Limb (tissue), 2 donors: ENCODE measurements at regions not wholly inside any gene's neighbourhood (a gene's known extent, or its start where the extent isn't known, plus 50 kb on each side); places are given as distances from the start of the nearest gene placed in this dataset.
"Not testable (repeated sequence)": the region's sequence is repeated elsewhere in the genome, so short reads cannot be mapped to it uniquely, and the experiment has no call there.

ENCODE experiments used
- DNase-seq, 2 donors: peaks; one replicate each; pipeline ENCODE4 v3.0.0-alpha.2; 2016; ENCODE audit errors: extremely low spot score in 2 of 2

- no peak for DNase-seq
Observed at GRCh38 chr7:96827701-96828100, 118.1 kb upstream of the SEM1 start.

GRCh38 chr7:96829121-96829520, 119.5 kb upstream of the SEM1 start:
- DNase-seq: not testable (repeated sequence)

- DNase-seq: no peak
Observed at GRCh38 chr7:96831446-96831845, 121.8 kb upstream of the SEM1 start.

- no peak for DNase-seq
Observed at GRCh38 chr7:96832092-96832662, 122.5 kb upstream of the SEM1 start.

- no peak for DNase-seq
Observed at GRCh38 chr7:96833676-96834453, 124.2 kb upstream of the SEM1 start.

GRCh38 chr7:96836456-96836855, 126.8 kb upstream of the SEM1 start:
- DNase-seq: no peak

GRCh38 chr7:96837593-96837992, 127.9 kb upstream of the SEM1 start:
- no peak for DNase-seq

- DNase-seq: no peak
Observed at GRCh38 chr7:96838481-96838880, 128.8 kb upstream of the SEM1 start.

- no peak for DNase-seq
Observed at GRCh38 chr7:96855139-96855538, 145.5 kb upstream of the SEM1 start.

GRCh38 chr7:96855691-96856090, 146.0 kb upstream of the SEM1 start:
- DNase-seq: no peak

- no peak for DNase-seq
Observed at GRCh38 chr7:96869538-96869937, 135.8 kb upstream of the DLX6 start.

GRCh38 chr7:96870185-96870584, 135.2 kb upstream of the DLX6 start:
- DNase-seq: no peak

- no peak for DNase-seq
Observed at GRCh38 chr7:96870934-96871333, 134.4 kb upstream of the DLX6 start.

GRCh38 chr7:96887426-96887825, 117.9 kb upstream of the DLX6 start:
- no peak for DNase-seq

- DNase-seq: no peak
Observed at GRCh38 chr7:96899108-96899507, 106.2 kb upstream of the DLX6 start.

- DNase-seq: no peak
Observed at GRCh38 chr7:96901822-96902445, 103.4 kb upstream of the DLX6 start.

GRCh38 chr7:96903906-96904305, 101.4 kb upstream of the DLX6 start:
- DNase-seq: no peak

GRCh38 chr7:96910486-96910885, 94.9 kb upstream of the DLX6 start:
- DNase-seq: no peak

- no peak for DNase-seq
Observed at GRCh38 chr7:96915029-96915428, 90.3 kb upstream of the DLX6 start.

- DNase-seq: no peak
Observed at GRCh38 chr7:96920064-96920463, 85.3 kb upstream of the DLX6 start.

- no peak for DNase-seq
Observed at GRCh38 chr7:96920713-96921112, 84.6 kb upstream of the DLX6 start.

- no peak for DNase-seq
Observed at GRCh38 chr7:96921231-96921630, 84.1 kb upstream of the DLX6 start.

- no peak for DNase-seq
Observed at GRCh38 chr7:96921771-96922170, 83.6 kb upstream of the DLX6 start.
